ENCODE measurements at regions not wholly inside any gene's neighbourhood (a gene's known extent, or its start where the extent isn't known, plus 50 kb on each side); places are given as distances from the start of the nearest gene placed in this dataset.
"Not testable (repeated sequence)": the region's sequence is repeated elsewhere in the genome, so short reads cannot be mapped to it uniquely, and the experiment has no call there.

- Histone ChIP-seq H3K36me3 (no peaks in the 10 kb centered on the region), H3K4me1 (no peaks in the 10 kb centered on the region), H3K9me3 (no peaks in the 10 kb centered on the region), H3K27me3 (no peaks in the 10 kb centered on the region), H3K27ac (peak overlapping the region; percentile 21 to 88 (median 62)), H3K4me3 (peak overlapping the region; percentile 0 to 52 (median 32))
- ATAC-seq, result peak; percentile 87 to 95 (median 95)
- TF ChIP-seq CTCF (IDR thresholded peaks at IDR 0.05), result peak; percentile 66 to 87 (median 84)
- intact Hi-C loops (cut with DNase I), result no loop called here
- no peak for FAIRE-seq
- WGBS, 2 donors, result 38 to 39% methylated on average over 10 of the region's 10 CpGs
- peak in 3 of 6 donors; percentile 40 to 62 (median 42) for DNase-seq
These were observed 59.8 kb upstream of the MORC3 start for GRCh38 chr21:36260030-36260787.

DNA sequence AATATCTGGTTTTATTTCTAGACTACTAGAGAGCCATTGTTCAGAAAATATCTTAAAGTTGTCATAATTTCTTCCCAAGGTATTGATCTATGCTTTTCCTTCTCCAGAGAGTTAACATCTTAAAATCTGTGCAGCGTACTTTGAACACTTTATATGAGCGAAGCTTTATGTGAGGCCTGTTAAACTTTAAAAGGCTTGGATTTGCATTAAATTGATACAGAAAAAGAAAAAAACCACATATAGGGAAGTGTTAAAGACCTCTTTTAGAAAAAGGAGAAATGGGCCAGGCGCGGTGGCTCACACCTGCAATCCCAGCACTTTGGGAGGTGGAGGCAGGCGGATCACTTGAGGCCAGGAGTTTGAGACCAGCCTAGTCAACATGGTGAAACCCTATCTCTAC, 59.2 kb upstream of the MORC3 start:
- no peaks in the 10 kb centered on the region for H3K9me3 ChIP-seq
- intact Hi-C loops (cut with DNase I), result no loop called here
- H3K36me3 ChIP-seq, result no peaks in the 10 kb centered on the region
- DNase-seq (no peak), ATAC-seq (no peak), FAIRE-seq (no peak)
- 89 to 93% methylated on average over 5 of the region's 5 CpGs for WGBS, 2 donors
- H3K4me3 ChIP-seq, result peak overlapping the region in 2 of 4 donors; percentile 26 to 52
- peak overlapping the region in 2 of 4 donors; percentile 59 to 88 for H3K27ac ChIP-seq
- H3K27me3 ChIP-seq, result no peaks in the 10 kb centered on the region
- no peak for TF ChIP-seq CTCF (IDR thresholded peaks at IDR 0.05)
- H3K4me1 ChIP-seq, result no peaks in the 10 kb centered on the region

- TF ChIP-seq CTCF (IDR thresholded peaks at IDR 0.05), result no peak
- Histone ChIP-seq H3K4me1 (no peaks in the 10 kb centered on the region), H3K27me3 (no peaks in the 10 kb centered on the region), H3K27ac (no peak overlapping the region), H3K4me3 (no peak overlapping the region), H3K36me3 (no peaks in the 10 kb centered on the region), H3K9me3 (no peaks in the 10 kb centered on the region)
- intact Hi-C loops (cut with DNase I), result no loop called here
- no peak for ATAC-seq
- 85 to 94% methylated on average over 5 of the region's 5 CpGs for WGBS, 2 donors
- FAIRE-seq, result no peak
- DNase-seq, result no peak
These were observed 58.5 kb upstream of the MORC3 start for GRCh38 chr21:36261459-36261858.

GRCh38 chr21:36263797-36264196, 56.2 kb upstream of the MORC3 start:
- no peak for ATAC-seq
- no peak overlapping the region for H3K4me3 ChIP-seq
- no peak for TF ChIP-seq CTCF (IDR thresholded peaks at IDR 0.05)
- intact Hi-C loops (cut with DNase I), result no loop called here
- no peak for FAIRE-seq
- WGBS, 2 donors, result 94% methylated on average over 8 of the region's 8 CpGs
- H3K4me1 ChIP-seq, result no peaks in the 10 kb centered on the region
- no peaks in the 10 kb centered on the region for H3K36me3 ChIP-seq
- H3K27me3 ChIP-seq, result no peaks in the 10 kb centered on the region
- H3K27ac ChIP-seq, result no peak overlapping the region
- DNase-seq, result no peak
- H3K9me3 ChIP-seq, result no peaks in the 10 kb centered on the region

GRCh38 chr21:36265431-36265830, 54.6 kb upstream of the MORC3 start:
- Histone ChIP-seq H3K27ac (no peak overlapping the region), H3K9me3 (no peaks in the 10 kb centered on the region), H3K4me1 (no peaks in the 10 kb centered on the region), H3K27me3 (no peaks in the 10 kb centered on the region), H3K4me3 (no peak overlapping the region), H3K36me3 (no peaks in the 10 kb centered on the region)
- DNase-seq (no peak), FAIRE-seq (no peak), ATAC-seq (no peak)
- intact Hi-C loops (cut with DNase I), result no loop called here
- WGBS, 2 donors, result 87 to 94% methylated on average over 9 of the region's 9 CpGs
- no peak for TF ChIP-seq CTCF (IDR thresholded peaks at IDR 0.05)

GRCh38 chr21:36267828-36268227, 52.2 kb upstream of the MORC3 start:
- intact Hi-C loops (cut with DNase I); DNase-seq; ATAC-seq: not testable (repeated sequence)

DNA sequence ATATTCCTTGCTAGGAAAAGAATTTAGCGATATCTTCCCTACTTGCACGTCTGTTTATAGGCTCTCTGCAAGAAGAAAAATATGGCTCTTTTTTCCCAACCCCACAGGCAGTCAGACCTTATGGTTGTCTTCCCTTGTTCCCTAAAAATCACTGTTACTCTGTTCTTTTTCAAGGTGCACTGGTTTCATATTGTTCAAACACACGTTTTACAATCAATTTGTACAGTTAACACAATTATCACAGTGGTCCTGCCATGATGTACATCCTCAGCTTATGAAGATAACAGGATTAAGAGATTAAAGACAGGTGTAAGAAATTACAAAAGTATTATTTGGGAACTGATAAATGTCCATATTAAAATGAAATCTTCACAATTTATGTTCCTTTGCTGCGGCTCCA, 51.7 kb upstream of the MORC3 start:
- H3K36me3 ChIP-seq; H3K9me3 ChIP-seq; DNase-seq; H3K27me3 ChIP-seq; FAIRE-seq; intact Hi-C loops (cut with DNase I); H3K27ac ChIP-seq; ATAC-seq; H3K4me3 ChIP-seq; H3K4me1 ChIP-seq: not testable (repeated sequence)
- 90 to 93% methylated on average over 4 of the region's 4 CpGs for WGBS, 2 donors

More at GRCh38 chr21:36267828-36268227, 52.2 kb upstream of the MORC3 start:
- H3K36me3 ChIP-seq, H3K4me3 ChIP-seq, H3K4me1 ChIP-seq, H3K27ac ChIP-seq, FAIRE-seq, H3K9me3 ChIP-seq, H3K27me3 ChIP-seq: not testable (repeated sequence)
- 59 to 64% methylated on average over 6 of the region's 6 CpGs for WGBS, 2 donors

Data from pancreas (tissue), 10 donors.